Gastrocnemius medialis (tissue), 4 donors: ENCODE measurements at regions not wholly inside any gene's neighbourhood (a gene's known extent, or its start where the extent isn't known, plus 50 kb on each side); places are given as distances from the start of the nearest gene placed in this dataset.

Experiments
- CTCF ChIP-seq, 5 experiments: fragments of 450-650 bp in 3 of 5; fragments of 200-600 bp in 2 of 5; sonication (generic) in 2 of 5; IDR thresholded peaks in 4 of 5; conservative IDR thresholded peaks in 1 of 5; 1 replicate in 4 of 5; 2 replicates in 1 of 5; pipeline ENCODE4 v1.5.1; 2016 to 2019; ENCODE audit warnings: antibody characterized with exemption in 5 of 5, mild to moderate bottlenecking in 3 of 5, moderate library complexity in 3 of 5
- POLR2A ChIP-seq, 2 donors: fragments of 450-650 bp; IDR thresholded peaks; one replicate each; pipeline ENCODE4 v1.6.1; 2017; ENCODE audit warnings: antibody characterized with exemption in 2 of 2, mild to moderate bottlenecking in 2 of 2, moderate library complexity in 2 of 2

- TF ChIP-seq CTCF (IDR thresholded peaks at IDR 0.05 in 4 of 5, conservative IDR thresholded peaks at IDR 0.05 in 1 of 5) = no peak
- no peak for TF ChIP-seq POLR2A (IDR thresholded peaks at IDR 0.05)
These were observed 428.3 kb upstream of the ARID1B start for GRCh38 chr6:156348849-156349248.
